ENCODE measurements at regions not wholly inside any gene's neighbourhood (a gene's known extent, or its start where the extent isn't known, plus 50 kb on each side); places are given as distances from the start of the nearest gene placed in this dataset.

- DNase-seq (ENCODE audit: low spot score): no peak
Observed at GRCh38 chr20:54364365-54364764, 111.0 kb upstream of the DOK5 start.

GRCh38 chr20:54364919-54365318 is 110.5 kb upstream of the DOK5 start:
- no peak for DNase-seq (ENCODE audit: low spot score)

GRCh38 chr20:54366669-54367344 is 108.6 kb upstream of the DOK5 start:
- no peak for DNase-seq (ENCODE audit: low spot score)

- DNase-seq (ENCODE audit: low spot score): peak; percentile 14
Observed at GRCh38 chr20:54368570-54368969, 106.8 kb upstream of the DOK5 start.

GRCh38 chr20:54372313-54372712 is 103.1 kb upstream of the DOK5 start:
- no peak for DNase-seq (ENCODE audit: low spot score)

GRCh38 chr20:54377992-54378773 is 97.2 kb upstream of the DOK5 start:
- no peak for DNase-seq (ENCODE audit: low spot score)

- DNase-seq (ENCODE audit: low spot score): no peak
Observed at GRCh38 chr20:54379893-54380584, 95.4 kb upstream of the DOK5 start.

- no peak for DNase-seq (ENCODE audit: low spot score)
Observed at GRCh38 chr20:54382419-54382818, 93.0 kb upstream of the DOK5 start.

GRCh38 chr20:54385746-54386145 is 89.6 kb upstream of the DOK5 start:
- DNase-seq (ENCODE audit: low spot score): no peak

- DNase-seq (ENCODE audit: low spot score): no peak
Observed at GRCh38 chr20:54389596-54390280, 85.7 kb upstream of the DOK5 start.

GRCh38 chr20:54397292-54398140 is 77.9 kb upstream of the DOK5 start:
- no peak for DNase-seq (ENCODE audit: low spot score)

- DNase-seq (ENCODE audit: low spot score): no peak
Observed at GRCh38 chr20:54398814-54399213, 76.6 kb upstream of the DOK5 start.

GRCh38 chr20:54405540-54405939 is 69.9 kb upstream of the DOK5 start:
- DNase-seq (ENCODE audit: low spot score): no peak

GRCh38 chr20:54407459-54407858 is 67.9 kb upstream of the DOK5 start:
- DNase-seq (ENCODE audit: low spot score): no peak

- no peak for DNase-seq (ENCODE audit: low spot score)
Observed at GRCh38 chr20:54415967-54416366, 59.4 kb upstream of the DOK5 start.

GRCh38 chr20:54416770-54417169 is 58.6 kb upstream of the DOK5 start:
- no peak for DNase-seq (ENCODE audit: low spot score)

GRCh38 chr20:54419531-54419930 is 55.9 kb upstream of the DOK5 start:
- DNase-seq (ENCODE audit: low spot score): no peak
